GM19397 (cell line): ENCODE measurements at regions not wholly inside any gene's neighbourhood (a gene's known extent, or its start where the extent isn't known, plus 50 kb on each side); places are given as distances from the start of the nearest gene placed in this dataset.

Source experiments
- ATAC-seq: cut with Tn5 transposase; IDR thresholded peaks from one replicate; pipeline ENCODE4 v1.9.1; 2021; ENCODE audit warnings: mild to moderate bottlenecking, moderate library complexity; ENCODE audit not compliant: unreplicated experiment

GRCh38 chr6:16078064-16078463, 50.8 kb upstream of the MYLIP start:
- peak; percentile 63 for ATAC-seq

- no peak for ATAC-seq
Observed at GRCh38 chr6:16069671-16070070, 59.2 kb upstream of the MYLIP start.

GRCh38 chr6:16069222-16069621, 59.7 kb upstream of the MYLIP start:
- no peak for ATAC-seq

- ATAC-seq = no peak
Observed at GRCh38 chr6:16067568-16067967, 61.3 kb upstream of the MYLIP start.

GRCh38 chr6:16064671-16065072, 64.2 kb upstream of the MYLIP start:
- no peak for ATAC-seq

- ATAC-seq = no peak
Observed at GRCh38 chr6:16063580-16063979, 65.3 kb upstream of the MYLIP start.

GRCh38 chr6:16061818-16062217, 67.1 kb upstream of the MYLIP start:
- no peak for ATAC-seq

GRCh38 chr6:16060039-16060438, 68.8 kb upstream of the MYLIP start:
- no peak for ATAC-seq

- no peak for ATAC-seq
Observed at GRCh38 chr6:16059496-16059895, 69.4 kb upstream of the MYLIP start.

GRCh38 chr6:16058929-16059345, 69.9 kb upstream of the MYLIP start:
- no peak for ATAC-seq

GRCh38 chr6:16058201-16058928, 70.5 kb upstream of the MYLIP start:
- ATAC-seq = no peak

- ATAC-seq = no peak
Observed at GRCh38 chr6:16057446-16057845, 71.4 kb upstream of the MYLIP start.

GRCh38 chr6:16056263-16056870, 72.5 kb upstream of the MYLIP start:
- ATAC-seq = no peak

GRCh38 chr6:16055852-16056251, 73.0 kb upstream of the MYLIP start:
- ATAC-seq = no peak

- no peak for ATAC-seq
Observed at GRCh38 chr6:16049168-16049567, 79.7 kb upstream of the MYLIP start.

GRCh38 chr6:16048221-16048620, 80.7 kb upstream of the MYLIP start:
- no peak for ATAC-seq

- ATAC-seq = no peak
Observed at GRCh38 chr6:16047435-16047990, 81.4 kb upstream of the MYLIP start.

- no peak for ATAC-seq
Observed at GRCh38 chr6:16045238-16045637, 83.6 kb upstream of the MYLIP start.

- ATAC-seq = no peak
Observed at GRCh38 chr6:16044211-16044643, 84.7 kb upstream of the MYLIP start.

GRCh38 chr6:16043171-16044135, 85.4 kb upstream of the MYLIP start:
- ATAC-seq = no peak

- ATAC-seq = no peak
Observed at GRCh38 chr6:16042751-16043150, 86.1 kb upstream of the MYLIP start.
